Testis (tissue), 2 donors: ENCODE measurements at regions not wholly inside any gene's neighbourhood (a gene's known extent, or its start where the extent isn't known, plus 50 kb on each side); places are given as distances from the start of the nearest gene placed in this dataset.

ENCODE experiments used
- DNase-seq: peaks from one replicate; pipeline ENCODE4 v3.0.0-alpha.2; 2019
- H3K27ac ChIP-seq, 2 donors: fragments of 200-600 bp; sonication (generic); one replicate each; pipeline ENCODE4 v1.5.1; 2019
- H3K27me3 ChIP-seq: fragments of 200-600 bp; sonication (generic); one replicate; pipeline ENCODE4 v1.5.1; 2019
- H3K36me3 ChIP-seq: fragments of 200-600 bp; sonication (generic); one replicate; pipeline ENCODE4 v1.5.1; 2017; ENCODE audit warnings: low read depth; ENCODE audit errors: missing control alignments
- H3K4me1 ChIP-seq: fragments of 200-600 bp; sonication (generic); one replicate; pipeline ENCODE4 v1.5.1; 2019
- H3K4me3 ChIP-seq, 2 donors: fragments of 200-600 bp; sonication (generic); one replicate each; pipeline ENCODE4 v1.5.1; 2017 to 2019
- H3K9me3 ChIP-seq: fragments of 200-600 bp; sonication (generic); one replicate; pipeline ENCODE4 v1.5.1; 2017
- POLR2A ChIP-seq: fragments of 450-650 bp; IDR thresholded peaks from one replicate; pipeline ENCODE4 v1.6.1; 2017; ENCODE audit warnings: antibody characterized with exemption, mild to moderate bottlenecking, moderate library complexity
- WGBS, 2 donors: methylation state at CpG; one replicate each; pipeline ENCODE4 v1.1.5; 2018; 5-methylcytosine and 5-hydroxymethylcytosine counted together
- intact Hi-C: fragments of 100-400 bp; cut with DNase I; formaldehyde crosslinking; loops from one replicate; pipeline ENCODE4 v1.15.1; 2023; ENCODE audit warnings: low total_unique reads
- TF ChIP-seq, protein P1 (sequence below), 3 experiments: fragments of 450-650 bp in 2 of 3; fragments of 200-600 bp in 1 of 3; sonication (generic) in 1 of 3; IDR thresholded peaks; one replicate each; pipeline ENCODE4 v1.5.1; 2016 to 2019; ENCODE audit warnings: antibody characterized with exemption in 3 of 3, mild to moderate bottlenecking in 2 of 3, moderate library complexity in 1 of 3

DNA sequence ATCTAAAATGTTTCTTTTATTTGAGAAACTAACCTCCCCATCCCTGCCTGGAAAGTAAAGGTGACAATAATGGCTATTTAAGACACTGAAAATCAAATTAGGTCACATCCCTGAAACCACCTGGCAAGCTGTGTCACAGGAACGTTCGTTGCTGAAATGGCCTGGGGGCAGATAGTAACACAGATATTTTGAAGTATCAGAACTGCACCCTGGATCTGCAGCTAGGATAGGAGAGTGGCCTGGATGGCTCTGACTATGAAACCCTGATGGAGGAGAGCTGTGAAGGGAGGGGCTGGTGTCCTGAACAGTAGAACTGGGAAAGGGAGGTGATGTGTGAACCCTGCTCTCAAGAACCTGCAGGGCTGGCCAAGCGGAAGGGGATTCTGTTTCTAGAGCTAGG is 648.3 kb upstream of the CFAP20DC start:
- no peak for TF ChIP-seq POLR2A
- TF ChIP-seq, protein P1, sequence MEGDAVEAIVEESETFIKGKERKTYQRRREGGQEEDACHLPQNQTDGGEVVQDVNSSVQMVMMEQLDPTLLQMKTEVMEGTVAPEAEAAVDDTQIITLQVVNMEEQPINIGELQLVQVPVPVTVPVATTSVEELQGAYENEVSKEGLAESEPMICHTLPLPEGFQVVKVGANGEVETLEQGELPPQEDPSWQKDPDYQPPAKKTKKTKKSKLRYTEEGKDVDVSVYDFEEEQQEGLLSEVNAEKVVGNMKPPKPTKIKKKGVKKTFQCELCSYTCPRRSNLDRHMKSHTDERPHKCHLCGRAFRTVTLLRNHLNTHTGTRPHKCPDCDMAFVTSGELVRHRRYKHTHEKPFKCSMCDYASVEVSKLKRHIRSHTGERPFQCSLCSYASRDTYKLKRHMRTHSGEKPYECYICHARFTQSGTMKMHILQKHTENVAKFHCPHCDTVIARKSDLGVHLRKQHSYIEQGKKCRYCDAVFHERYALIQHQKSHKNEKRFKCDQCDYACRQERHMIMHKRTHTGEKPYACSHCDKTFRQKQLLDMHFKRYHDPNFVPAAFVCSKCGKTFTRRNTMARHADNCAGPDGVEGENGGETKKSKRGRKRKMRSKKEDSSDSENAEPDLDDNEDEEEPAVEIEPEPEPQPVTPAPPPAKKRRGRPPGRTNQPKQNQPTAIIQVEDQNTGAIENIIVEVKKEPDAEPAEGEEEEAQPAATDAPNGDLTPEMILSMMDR (IDR thresholded peaks at IDR 0.05) = no peak
- H3K9me3 ChIP-seq = no peaks in the 10 kb centered on the region
- DNase-seq = no peak
- no peaks in the 10 kb centered on the region for H3K4me1 ChIP-seq
- 75 to 82% methylated on average over 3 of the region's 3 CpGs for WGBS, 2 donors
- no peak overlapping the region for H3K27ac ChIP-seq
- intact Hi-C loops = no loop called here
- no peaks in the 10 kb centered on the region for H3K27me3 ChIP-seq
- no peak overlapping the region for H3K4me3 ChIP-seq
- no peaks in the 10 kb centered on the region for H3K36me3 ChIP-seq

DNA sequence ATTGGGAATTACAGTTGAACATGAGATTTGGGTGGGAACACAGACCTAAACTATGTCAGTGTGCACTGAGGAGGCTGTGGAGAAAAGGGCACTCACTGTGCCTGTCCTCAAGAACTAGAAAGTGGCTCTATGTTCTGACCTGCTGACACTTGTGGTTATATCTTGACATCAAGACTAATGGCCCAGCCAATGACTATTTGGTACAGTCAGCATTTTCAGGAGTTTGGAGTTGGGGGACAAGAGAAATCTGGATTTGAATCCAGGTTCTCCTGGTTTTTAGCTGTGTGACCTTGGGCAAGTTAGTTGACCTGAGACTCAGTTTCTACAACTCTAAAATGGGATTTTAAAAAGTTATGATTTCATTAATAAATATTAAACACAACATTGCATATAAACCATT is 647.0 kb upstream of the CFAP20DC start:
- Histone ChIP-seq H3K9me3 (no peaks in the 10 kb centered on the region), H3K27me3 (no peaks in the 10 kb centered on the region), H3K4me3 (no peak overlapping the region), H3K4me1 (no peaks in the 10 kb centered on the region), H3K27ac (no peak overlapping the region), H3K36me3 (no peaks in the 10 kb centered on the region)
- intact Hi-C loops = no loop called here
- no peak for DNase-seq
- TF ChIP-seq POLR2A = no peak

DNA sequence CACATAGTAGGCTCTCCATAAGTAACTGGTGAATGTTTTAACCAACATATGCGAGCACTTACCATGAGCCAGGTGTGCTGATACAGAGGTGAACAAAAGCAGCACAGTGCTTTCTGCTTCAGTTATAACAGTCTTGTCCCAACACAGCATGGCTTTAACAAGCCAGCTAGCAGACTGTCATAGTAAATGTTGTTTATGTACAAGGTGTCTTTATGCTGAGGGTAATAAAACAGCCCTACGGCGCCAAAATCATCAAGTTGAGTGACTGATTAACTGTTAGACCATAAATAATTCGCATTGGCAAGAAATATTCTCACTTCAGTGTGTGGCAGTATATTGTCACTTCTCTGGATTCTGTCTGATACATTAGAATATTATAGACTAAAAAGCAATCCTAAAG is 646.0 kb upstream of the CFAP20DC start:
- DNase-seq = no peak
- Histone ChIP-seq H3K4me3 (no peak overlapping the region), H3K36me3 (no peaks in the 10 kb centered on the region), H3K4me1 (no peaks in the 10 kb centered on the region), H3K9me3 (no peaks in the 10 kb centered on the region), H3K27ac (no peak overlapping the region), H3K27me3 (no peaks in the 10 kb centered on the region)
- no peak for TF ChIP-seq POLR2A
- TF ChIP-seq, protein P1 (IDR thresholded peaks at IDR 0.05) = no peak
- intact Hi-C loops = no loop called here
- 65 to 77% methylated on average over 4 of the region's 4 CpGs for WGBS, 2 donors

DNA sequence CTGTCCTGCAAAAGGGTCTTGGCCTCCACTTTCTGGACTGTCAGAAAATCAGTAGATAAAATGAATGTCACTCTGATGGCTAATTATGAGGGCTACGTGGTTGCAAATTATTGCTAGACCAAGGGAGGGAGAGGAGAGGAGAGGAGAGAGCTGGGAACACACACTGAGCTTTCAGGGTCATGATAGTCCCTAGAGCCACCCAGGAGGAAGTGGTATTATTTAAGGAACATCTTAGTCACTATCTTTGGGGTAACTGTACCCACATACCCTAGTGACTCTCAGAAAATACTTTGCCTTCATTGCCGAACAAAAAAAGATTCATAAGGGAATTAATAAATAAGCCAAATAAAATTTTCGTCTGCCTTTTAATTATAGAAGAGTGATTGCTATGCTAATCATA is 642.3 kb upstream of the CFAP20DC start:
- Histone ChIP-seq H3K36me3 (no peaks in the 10 kb centered on the region), H3K4me1 (no peaks in the 10 kb centered on the region), H3K4me3 (no peak overlapping the region), H3K27ac (no peak overlapping the region), H3K9me3 (no peaks in the 10 kb centered on the region), H3K27me3 (no peaks in the 10 kb centered on the region)
- intact Hi-C loops = no loop called here
- 46 to 68% methylated on average over 3 of the region's 3 CpGs for WGBS, 2 donors
- TF ChIP-seq POLR2A = no peak
- TF ChIP-seq, protein P1 (IDR thresholded peaks at IDR 0.05) = no peak
- DNase-seq = no peak

DNA sequence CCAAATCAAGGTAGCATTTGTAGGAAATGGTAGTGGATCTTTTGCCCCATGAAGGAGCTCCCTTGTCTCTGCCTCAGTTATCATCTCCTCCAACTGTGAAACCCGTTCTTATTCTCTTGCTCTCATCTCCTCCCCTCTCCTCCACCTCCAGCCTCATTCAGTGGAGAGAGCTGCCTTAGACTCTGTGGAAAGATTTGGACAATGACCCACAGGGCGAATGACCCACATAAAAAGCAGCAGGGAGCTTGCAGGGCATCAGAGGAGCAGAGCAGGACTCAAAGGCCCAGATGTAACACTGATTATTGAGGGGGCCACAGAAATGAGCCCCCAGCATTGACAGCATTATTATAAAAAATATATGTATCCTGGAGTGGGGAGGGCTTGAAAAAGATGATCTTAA is 641.1 kb upstream of the CFAP20DC start:
- DNase-seq = no peak
- TF ChIP-seq, protein P1 (IDR thresholded peaks at IDR 0.05) = no peak
- TF ChIP-seq POLR2A = no peak
- Histone ChIP-seq H3K36me3 (no peaks in the 10 kb centered on the region), H3K27me3 (no peaks in the 10 kb centered on the region), H3K4me3 (no peak overlapping the region), H3K9me3 (no peaks in the 10 kb centered on the region), H3K27ac (no peak overlapping the region), H3K4me1 (no peaks in the 10 kb centered on the region)
- intact Hi-C loops = no loop called here
- WGBS, 2 donors = 75 to 82% methylated on average over 2 of the region's 2 CpGs
